K562 (cell line): ENCODE measurements at regions not wholly inside any gene's neighbourhood (a gene's known extent, or its start where the extent isn't known, plus 50 kb on each side); places are given as distances from the start of the nearest gene placed in this dataset.

Source experiments
- CBFB ChIP-seq: sonication (generic); formaldehyde crosslinking; IDR thresholded peaks from 2 replicates; pipeline ENCODE4 v1.4.0; 2020; ENCODE audit warnings: mild to moderate bottlenecking, missing genetic modification reagents
- CBX2 ChIP-seq: fragments of 200-600 bp; sonication (generic); IDR thresholded peaks from one replicate; pipeline ENCODE4 v1.6.1; 2012; ENCODE audit warnings: mild to moderate bottlenecking, low read length, inconsistent platforms; ENCODE audit not compliant: insufficient read depth, poor library complexity, severe bottlenecking
- FOXA1 ChIP-seq: fragments of 450-650 bp; IDR thresholded peaks from 2 replicates; pipeline ENCODE4 v1.6.1; 2016; ENCODE audit warnings: mild to moderate bottlenecking, borderline replicate concordance
- KLF1 ChIP-seq: fragments of 450-650 bp; IDR thresholded peaks from 2 replicates; pipeline ENCODE4 v1.6.1; 2016; ENCODE audit warnings: missing genetic modification characterization, missing compliant biosample characterization
- MCM5 ChIP-seq: fragments of 450-650 bp; IDR thresholded peaks from 2 replicates; pipeline ENCODE4 v1.6.1; 2016; ENCODE audit warnings: low read depth
- NFYB ChIP-seq: IDR thresholded peaks from 2 replicates; pipeline ENCODE4 v1.6.1; 2011; ENCODE audit warnings: mild to moderate bottlenecking, moderate library complexity; ENCODE audit not compliant: insufficient read length; ENCODE audit errors: extremely low read depth
- NR3C1 ChIP-seq: sonication (generic); formaldehyde crosslinking; IDR thresholded peaks from 2 replicates; pipeline ENCODE4 v1.8.1; 2022; ENCODE audit warnings: missing genetic modification reagents
- STAG1 ChIP-seq: sonication (generic); formaldehyde crosslinking; IDR thresholded peaks from 2 replicates; pipeline ENCODE4 v1.5.0; 2020; ENCODE audit warnings: missing genetic modification reagents, borderline replicate concordance
- TCF7L2 ChIP-seq: fragments of 150-350 bp; IDR thresholded peaks from 2 replicates; pipeline ENCODE4 v1.6.1; 2016; ENCODE audit warnings: low read depth, mild to moderate bottlenecking, low read length, moderate library complexity
- YY1 ChIP-seq, 3 experiments: IDR thresholded peaks; 2 replicates each; pipeline ENCODE4 v1.6.1; 2011; ENCODE audit warnings: low read length in 2 of 3, mild to moderate bottlenecking in 2 of 3, moderate library complexity in 2 of 3, borderline replicate concordance in 1 of 3, control low read depth in 1 of 3, low read depth in 1 of 3; ENCODE audit not compliant: insufficient read depth in 3 of 3, insufficient replicate concordance in 2 of 3, control insufficient read depth in 1 of 3, insufficient read length in 1 of 3; ENCODE audit errors: extremely low read depth in 1 of 3
- TF ChIP-seq, protein P1 (sequence below), 2 experiments: fragments of 450-650 bp in 1 of 2; IDR thresholded peaks; 2 replicates each; pipeline ENCODE4 v1.6.1; 2011 to 2017; ENCODE audit warnings: low read depth in 2 of 2, antibody characterized with exemption in 1 of 2, borderline replicate concordance in 1 of 2, low read length in 1 of 2, mild to moderate bottlenecking in 1 of 2, mixed read lengths in 1 of 2; ENCODE audit not compliant: control insufficient read depth in 1 of 2
- TF ChIP-seq, protein P2 (sequence below): IDR thresholded peaks from 2 replicates; pipeline ENCODE4 v1.6.1; 2016; ENCODE audit warnings: missing genetic modification characterization, missing compliant biosample characterization
- TF ChIP-seq, protein P3 (sequence below), 3 experiments: IDR thresholded peaks in 2 of 3; conservative IDR thresholded peaks in 1 of 3; 2 replicates each; pipeline ENCODE4 v1.5.1; 2011 to 2012; ENCODE audit warnings: low read length in 3 of 3, mild to moderate bottlenecking in 3 of 3, control low read depth in 2 of 3, improper control_type of control experiment in 1 of 3, inconsistent platforms in 1 of 3, low read depth in 1 of 3, mixed read lengths in 1 of 3, moderate library complexity in 1 of 3; ENCODE audit not compliant: insufficient read depth in 2 of 3
- TF ChIP-seq, protein P4 (sequence below): fragments of 150-350 bp; conservative IDR thresholded peaks from 2 replicates; pipeline ENCODE4 v1.6.1; 2014; ENCODE audit warnings: low read length

DNA sequence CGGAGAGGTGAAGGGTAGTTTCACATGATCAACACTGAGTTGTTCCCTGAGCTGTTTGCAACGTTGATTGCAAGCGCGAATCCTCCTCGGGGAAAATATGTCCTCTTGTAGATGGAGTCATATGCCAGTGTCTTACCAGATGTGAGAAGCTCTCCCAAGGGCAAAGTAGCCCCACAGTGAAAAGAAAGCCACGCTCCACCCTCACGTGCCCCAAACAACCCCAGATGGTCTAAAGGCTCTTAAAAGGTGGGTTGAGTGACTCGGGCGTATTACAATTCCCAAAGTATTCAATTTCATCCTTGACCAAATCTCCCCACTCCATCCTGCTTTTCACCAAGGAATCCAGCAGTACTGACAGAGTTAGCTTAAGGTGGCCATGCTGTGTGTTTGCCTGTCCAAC is 332.1 kb upstream of the SOX11 start:
- TF ChIP-seq STAG1 (no peak), CBX2 (no peak), NR3C1 (CRISPR knock-in tag) (no peak), NFYB (no peak), MCM5 (no peak), TCF7L2 (no peak), KLF1 (tag) (no peak), CBFB (CRISPR knock-in tag) (no peak), YY1 (IDR thresholded peaks at IDR 0.05; ENCODE audit: borderline replicate concordance in 1 of 3, control insufficient read depth in 1 of 3, extremely low read depth in 1 of 3, insufficient read depth in 3 of 3, insufficient read length in 1 of 3, insufficient replicate concordance in 2 of 3, low read depth in 1 of 3, low read length in 2 of 3) (no peak), FOXA1 (no peak)
- TF ChIP-seq, protein P1, sequence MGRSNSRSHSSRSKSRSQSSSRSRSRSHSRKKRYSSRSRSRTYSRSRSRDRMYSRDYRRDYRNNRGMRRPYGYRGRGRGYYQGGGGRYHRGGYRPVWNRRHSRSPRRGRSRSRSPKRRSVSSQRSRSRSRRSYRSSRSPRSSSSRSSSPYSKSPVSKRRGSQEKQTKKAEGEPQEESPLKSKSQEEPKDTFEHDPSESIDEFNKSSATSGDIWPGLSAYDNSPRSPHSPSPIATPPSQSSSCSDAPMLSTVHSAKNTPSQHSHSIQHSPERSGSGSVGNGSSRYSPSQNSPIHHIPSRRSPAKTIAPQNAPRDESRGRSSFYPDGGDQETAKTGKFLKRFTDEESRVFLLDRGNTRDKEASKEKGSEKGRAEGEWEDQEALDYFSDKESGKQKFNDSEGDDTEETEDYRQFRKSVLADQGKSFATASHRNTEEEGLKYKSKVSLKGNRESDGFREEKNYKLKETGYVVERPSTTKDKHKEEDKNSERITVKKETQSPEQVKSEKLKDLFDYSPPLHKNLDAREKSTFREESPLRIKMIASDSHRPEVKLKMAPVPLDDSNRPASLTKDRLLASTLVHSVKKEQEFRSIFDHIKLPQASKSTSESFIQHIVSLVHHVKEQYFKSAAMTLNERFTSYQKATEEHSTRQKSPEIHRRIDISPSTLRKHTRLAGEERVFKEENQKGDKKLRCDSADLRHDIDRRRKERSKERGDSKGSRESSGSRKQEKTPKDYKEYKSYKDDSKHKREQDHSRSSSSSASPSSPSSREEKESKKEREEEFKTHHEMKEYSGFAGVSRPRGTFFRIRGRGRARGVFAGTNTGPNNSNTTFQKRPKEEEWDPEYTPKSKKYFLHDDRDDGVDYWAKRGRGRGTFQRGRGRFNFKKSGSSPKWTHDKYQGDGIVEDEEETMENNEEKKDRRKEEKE (IDR thresholded peaks at IDR 0.05; ENCODE audit: borderline replicate concordance in 1 of 2, control insufficient read depth in 1 of 2, low read depth in 2 of 2, low read length in 1 of 2) = no peak
- TF ChIP-seq, protein P2, sequence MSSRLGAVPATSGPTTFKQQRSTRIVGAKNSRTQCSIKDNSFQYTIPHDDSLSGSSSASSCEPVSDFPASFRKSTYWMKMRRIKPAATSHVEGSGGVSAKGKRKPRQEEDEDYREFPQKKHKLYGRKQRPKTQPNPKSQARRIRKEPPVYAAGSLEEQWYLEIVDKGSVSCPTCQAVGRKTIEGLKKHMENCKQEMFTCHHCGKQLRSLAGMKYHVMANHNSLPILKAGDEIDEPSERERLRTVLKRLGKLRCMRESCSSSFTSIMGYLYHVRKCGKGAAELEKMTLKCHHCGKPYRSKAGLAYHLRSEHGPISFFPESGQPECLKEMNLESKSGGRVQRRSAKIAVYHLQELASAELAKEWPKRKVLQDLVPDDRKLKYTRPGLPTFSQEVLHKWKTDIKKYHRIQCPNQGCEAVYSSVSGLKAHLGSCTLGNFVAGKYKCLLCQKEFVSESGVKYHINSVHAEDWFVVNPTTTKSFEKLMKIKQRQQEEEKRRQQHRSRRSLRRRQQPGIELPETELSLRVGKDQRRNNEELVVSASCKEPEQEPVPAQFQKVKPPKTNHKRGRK (tag) = no peak
- TF ChIP-seq, protein P3, sequence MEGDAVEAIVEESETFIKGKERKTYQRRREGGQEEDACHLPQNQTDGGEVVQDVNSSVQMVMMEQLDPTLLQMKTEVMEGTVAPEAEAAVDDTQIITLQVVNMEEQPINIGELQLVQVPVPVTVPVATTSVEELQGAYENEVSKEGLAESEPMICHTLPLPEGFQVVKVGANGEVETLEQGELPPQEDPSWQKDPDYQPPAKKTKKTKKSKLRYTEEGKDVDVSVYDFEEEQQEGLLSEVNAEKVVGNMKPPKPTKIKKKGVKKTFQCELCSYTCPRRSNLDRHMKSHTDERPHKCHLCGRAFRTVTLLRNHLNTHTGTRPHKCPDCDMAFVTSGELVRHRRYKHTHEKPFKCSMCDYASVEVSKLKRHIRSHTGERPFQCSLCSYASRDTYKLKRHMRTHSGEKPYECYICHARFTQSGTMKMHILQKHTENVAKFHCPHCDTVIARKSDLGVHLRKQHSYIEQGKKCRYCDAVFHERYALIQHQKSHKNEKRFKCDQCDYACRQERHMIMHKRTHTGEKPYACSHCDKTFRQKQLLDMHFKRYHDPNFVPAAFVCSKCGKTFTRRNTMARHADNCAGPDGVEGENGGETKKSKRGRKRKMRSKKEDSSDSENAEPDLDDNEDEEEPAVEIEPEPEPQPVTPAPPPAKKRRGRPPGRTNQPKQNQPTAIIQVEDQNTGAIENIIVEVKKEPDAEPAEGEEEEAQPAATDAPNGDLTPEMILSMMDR (IDR thresholded peaks at IDR 0.05 in 2 of 3, conservative IDR thresholded peaks at IDR 0.05 in 1 of 3; ENCODE audit: insufficient read depth in 2 of 3, low read depth in 1 of 3, low read length in 3 of 3) = no peak
- TF ChIP-seq, protein P4, sequence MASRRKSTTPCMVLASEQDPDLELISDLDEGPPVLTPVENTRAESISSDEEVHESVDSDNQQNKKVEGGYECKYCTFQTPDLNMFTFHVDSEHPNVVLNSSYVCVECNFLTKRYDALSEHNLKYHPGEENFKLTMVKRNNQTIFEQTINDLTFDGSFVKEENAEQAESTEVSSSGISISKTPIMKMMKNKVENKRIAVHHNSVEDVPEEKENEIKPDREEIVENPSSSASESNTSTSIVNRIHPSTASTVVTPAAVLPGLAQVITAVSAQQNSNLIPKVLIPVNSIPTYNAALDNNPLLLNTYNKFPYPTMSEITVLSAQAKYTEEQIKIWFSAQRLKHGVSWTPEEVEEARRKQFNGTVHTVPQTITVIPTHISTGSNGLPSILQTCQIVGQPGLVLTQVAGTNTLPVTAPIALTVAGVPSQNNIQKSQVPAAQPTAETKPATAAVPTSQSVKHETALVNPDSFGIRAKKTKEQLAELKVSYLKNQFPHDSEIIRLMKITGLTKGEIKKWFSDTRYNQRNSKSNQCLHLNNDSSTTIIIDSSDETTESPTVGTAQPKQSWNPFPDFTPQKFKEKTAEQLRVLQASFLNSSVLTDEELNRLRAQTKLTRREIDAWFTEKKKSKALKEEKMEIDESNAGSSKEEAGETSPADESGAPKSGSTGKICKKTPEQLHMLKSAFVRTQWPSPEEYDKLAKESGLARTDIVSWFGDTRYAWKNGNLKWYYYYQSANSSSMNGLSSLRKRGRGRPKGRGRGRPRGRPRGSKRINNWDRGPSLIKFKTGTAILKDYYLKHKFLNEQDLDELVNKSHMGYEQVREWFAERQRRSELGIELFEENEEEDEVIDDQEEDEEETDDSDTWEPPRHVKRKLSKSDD = no peak
